Ecto neural progenitor cell (in vitro differentiated cells): ENCODE measurements at regions not wholly inside any gene's neighbourhood (a gene's known extent, or its start where the extent isn't known, plus 50 kb on each side); places are given as distances from the start of the nearest gene placed in this dataset.
"Not testable (repeated sequence)": the region's sequence is repeated elsewhere in the genome, so short reads cannot be mapped to it uniquely, and the experiment has no call there.

Experiments
- DNase-seq: peaks from one replicate; pipeline ENCODE4 v3.0.0-alpha.2; 2018; ENCODE audit warnings: low spot score

- no peak for DNase-seq
These were observed 189.6 kb upstream of the MAN1A1 start for GRCh38 chr6:119539066-119539746.

DNA sequence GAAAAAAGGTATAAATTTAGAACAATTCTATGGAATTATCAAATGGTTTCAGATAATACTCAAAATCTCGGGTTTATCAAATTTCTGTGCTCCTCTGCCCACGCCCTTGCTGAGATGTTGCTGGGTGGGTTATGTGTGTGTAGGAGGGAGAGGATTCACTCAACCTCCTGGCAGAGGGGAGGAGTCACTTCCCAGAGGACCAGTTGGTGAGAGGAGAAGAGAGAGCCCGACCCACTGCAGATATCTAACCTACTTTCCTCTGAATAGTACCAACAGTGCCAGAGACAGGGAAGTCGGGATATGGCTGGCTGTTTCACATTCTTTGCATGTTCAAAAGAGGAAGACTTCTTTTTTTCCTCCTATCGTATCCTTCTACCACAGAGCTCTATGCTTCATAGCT is 187.1 kb upstream of the MAN1A1 start:
- no peak for DNase-seq

DNA sequence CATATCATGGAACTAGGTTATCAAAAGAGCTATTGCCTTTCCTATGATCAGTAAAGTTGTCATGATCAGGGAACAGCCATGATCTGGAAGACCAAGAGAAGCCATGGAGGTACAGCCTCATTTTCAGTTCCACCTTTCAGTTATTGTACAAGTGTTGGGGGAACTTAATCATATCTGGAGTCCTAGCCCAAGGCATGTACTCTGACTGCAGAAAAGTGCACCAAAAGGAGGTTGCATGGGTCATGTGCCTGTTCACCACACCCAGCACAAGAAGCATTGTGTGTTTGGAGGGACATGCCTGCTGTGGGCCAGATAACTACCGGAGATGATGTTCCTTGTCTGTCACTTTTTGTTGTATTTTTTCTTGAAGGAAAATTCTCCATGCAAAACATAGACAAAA is 185.8 kb upstream of the MAN1A1 start:
- no peak for DNase-seq

DNA sequence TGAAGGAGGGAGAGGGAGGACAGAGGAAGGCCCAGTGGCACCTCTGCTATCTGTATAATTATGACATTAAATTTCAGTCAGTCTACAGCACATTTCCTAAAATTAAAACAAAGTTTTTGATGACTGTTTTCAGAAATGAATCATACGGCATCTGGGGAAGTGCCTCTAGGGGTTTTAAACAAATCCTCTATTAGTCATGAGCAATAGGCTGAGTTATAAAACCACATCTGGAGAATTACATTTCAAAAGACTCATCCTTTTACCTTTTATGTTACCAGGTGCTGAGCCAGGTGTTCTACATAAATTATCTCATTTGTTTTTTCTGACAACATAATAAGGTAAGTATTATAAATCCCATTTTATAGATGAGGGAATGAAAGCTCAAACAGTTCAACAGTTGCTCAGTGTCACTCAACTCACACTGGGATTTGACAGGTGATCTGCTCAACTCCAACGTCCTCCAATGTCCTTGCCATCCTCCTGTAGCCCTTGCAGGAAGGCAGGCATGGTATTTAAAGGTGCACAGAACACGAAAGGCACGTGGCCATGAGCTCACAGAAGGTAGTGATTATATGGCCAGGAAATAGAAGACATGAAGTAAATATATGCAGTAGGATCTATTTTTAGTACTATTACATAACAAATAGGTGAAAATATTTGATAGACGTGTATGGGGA is 184.2 kb upstream of the MAN1A1 start:
- DNase-seq: no peak

- no peak for DNase-seq
These were observed 177.6 kb upstream of the MAN1A1 start for GRCh38 chr6:119527231-119527578.

- DNase-seq: no peak
These were observed 177.1 kb upstream of the MAN1A1 start for GRCh38 chr6:119526561-119527230.

- no peak for DNase-seq
These were observed 174.8 kb upstream of the MAN1A1 start for GRCh38 chr6:119524410-119524809.

DNA sequence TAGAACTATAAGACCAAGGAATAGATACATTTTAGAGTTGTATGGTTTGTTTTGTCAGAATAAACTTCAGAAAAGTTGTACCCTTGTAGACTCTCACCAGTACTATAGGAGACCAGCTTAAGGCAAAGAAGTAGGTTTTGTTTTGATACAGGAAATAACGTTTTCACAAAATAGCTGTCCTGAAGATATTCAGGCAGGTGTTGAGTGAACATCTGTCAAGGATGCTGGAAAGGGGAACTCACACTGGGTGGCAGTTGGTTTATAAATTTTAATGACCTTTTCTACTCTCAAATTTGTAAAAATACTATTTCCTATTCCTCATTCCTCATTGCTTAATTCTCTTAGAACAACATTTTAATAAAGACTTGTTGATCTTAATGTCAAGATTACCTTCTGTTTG is 174.0 kb upstream of the MAN1A1 start:
- DNase-seq: no peak

- DNase-seq: no peak
These were observed 171.7 kb upstream of the MAN1A1 start for GRCh38 chr6:119521251-119521650.

GRCh38 chr6:119517428-119517827 is 167.9 kb upstream of the MAN1A1 start:
- DNase-seq: no peak

- no peak for DNase-seq
These were observed 164.8 kb upstream of the MAN1A1 start for GRCh38 chr6:119514345-119514744.

DNA sequence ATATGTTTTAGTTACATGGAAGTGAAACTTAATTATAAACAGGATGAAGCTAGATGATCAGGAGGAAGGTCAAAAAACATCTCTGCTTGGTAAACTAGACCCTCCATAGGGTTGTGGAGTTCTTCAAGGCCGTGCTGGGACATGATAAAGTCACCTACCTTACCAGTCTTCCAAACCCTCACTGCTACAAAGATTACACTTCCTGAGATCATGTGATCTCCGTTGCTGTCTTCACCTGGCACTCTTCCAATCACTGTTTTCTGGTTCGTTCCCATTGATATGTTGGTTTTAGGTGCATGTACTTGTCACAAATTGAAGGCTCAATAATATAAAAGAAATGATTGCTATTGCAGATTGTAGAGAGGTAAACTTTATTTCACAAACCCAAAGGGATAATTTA is 161.5 kb upstream of the MAN1A1 start:
- DNase-seq: no peak

DNA sequence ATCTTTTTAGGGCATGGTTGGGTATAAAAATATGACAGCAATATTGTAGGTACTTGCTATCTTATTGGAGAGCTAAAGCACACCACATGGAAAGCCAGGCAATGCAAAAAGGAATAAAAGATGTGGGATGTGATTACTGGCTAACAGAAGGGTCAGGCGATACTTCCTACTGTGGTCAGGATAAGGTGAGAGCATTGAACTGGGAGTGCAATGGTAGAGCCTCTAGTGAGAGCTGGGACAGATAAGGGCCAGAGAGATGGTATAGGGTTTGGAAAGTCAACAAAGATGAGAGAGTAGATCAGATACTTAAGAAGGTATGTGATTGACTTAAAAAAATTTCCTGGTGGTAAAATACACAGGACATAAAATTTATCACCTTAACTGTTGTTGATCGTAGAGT is 160.7 kb upstream of the MAN1A1 start:
- no peak for DNase-seq

GRCh38 chr6:119506631-119507174 is 157.1 kb upstream of the MAN1A1 start:
- no peak for DNase-seq

DNA sequence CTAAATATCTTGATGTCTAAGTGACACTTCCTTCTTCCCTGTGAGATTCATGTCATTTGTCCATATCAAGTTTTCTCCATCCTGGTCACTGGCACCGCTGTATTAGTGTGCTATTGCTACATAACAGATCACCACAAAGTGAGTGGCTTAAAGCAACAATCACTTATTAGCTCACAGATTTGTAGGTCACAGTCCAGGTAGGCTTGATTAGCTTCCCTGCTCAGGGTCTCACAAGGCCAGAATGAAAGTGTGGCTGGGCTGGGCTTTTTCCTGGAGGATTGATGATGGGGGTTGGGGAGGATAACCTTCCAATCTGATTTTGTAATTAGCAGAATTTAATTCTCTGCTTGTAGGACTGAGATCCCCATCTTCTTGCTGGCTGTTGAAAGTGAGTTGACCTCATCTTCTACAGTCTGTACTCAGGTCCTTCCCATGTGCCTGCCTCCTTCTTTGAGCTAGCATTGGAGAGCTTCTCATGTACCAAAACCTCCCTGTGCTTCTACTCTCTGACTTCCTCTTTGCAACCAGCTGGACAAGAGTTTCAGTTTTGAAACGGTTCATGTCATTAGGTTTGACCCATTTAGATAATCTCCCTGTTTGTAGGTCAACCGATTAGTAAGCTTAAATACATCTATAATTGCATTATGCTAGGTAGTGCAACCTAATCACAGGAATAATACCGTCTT is 152.4 kb upstream of the MAN1A1 start:
- DNase-seq: no peak

DNA sequence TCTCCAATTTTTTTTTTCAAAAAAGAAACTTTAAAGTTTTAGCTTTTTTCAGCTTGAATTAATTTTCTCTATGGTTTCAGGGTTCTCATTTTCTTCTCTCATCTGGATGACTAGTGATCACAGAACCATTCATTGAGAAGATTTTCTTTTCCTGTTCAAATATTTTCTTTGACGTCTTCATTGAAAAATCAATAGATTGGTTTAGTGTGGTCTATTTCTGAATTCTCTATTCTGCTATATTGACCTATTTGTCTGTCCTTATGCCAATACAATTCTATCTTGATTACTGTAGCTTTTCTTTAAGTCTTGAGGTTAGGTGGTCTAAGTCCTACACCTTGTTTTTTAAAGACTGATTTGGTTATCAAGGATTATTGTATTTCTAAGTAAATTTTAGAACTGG is 150.2 kb upstream of the MAN1A1 start:
- DNase-seq: no peak

- no peak for DNase-seq
These were observed 148.6 kb upstream of the MAN1A1 start for GRCh38 chr6:119497988-119498727.

- DNase-seq: no peak
These were observed 145.7 kb upstream of the MAN1A1 start for GRCh38 chr6:119495230-119495683.

DNA sequence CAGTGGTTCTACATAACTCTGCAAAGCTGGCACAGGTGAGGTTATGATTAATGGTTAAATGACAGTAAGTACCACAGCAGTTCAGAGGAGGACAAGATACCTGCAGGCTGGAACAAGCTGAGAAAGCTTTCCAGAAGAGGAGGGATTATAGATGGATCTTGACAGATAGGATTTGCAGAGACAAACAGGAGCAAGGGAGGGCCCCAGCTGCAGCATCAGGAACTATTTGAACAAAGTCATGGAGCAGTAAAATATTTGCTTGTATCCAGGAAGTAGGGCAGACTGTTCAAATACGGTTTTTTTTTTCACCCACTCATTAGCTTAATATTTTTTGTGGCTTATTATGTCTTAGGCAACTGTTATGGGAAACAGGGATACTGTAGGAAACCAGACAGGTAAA is 144.4 kb upstream of the MAN1A1 start:
- no peak for DNase-seq

DNA sequence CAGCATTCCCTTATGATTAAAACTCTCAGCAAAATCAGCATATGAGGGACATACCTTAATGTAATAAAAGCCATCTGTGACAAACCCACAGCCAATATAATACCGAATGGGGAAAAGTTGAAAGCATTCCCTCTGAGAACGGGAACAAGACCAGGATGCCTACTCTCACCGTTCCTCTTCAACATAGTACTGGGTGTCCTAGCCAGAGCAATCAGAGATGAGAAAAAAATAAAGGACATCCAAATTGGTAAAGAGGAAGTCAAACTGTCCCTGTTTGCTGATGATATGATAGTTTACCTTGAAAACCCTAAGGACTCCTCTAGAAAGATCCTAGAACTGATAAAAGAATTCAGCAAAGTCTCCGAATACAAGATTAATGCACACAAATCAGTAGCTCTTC is 141.6 kb upstream of the MAN1A1 start:
- DNase-seq: not testable (repeated sequence)

DNA sequence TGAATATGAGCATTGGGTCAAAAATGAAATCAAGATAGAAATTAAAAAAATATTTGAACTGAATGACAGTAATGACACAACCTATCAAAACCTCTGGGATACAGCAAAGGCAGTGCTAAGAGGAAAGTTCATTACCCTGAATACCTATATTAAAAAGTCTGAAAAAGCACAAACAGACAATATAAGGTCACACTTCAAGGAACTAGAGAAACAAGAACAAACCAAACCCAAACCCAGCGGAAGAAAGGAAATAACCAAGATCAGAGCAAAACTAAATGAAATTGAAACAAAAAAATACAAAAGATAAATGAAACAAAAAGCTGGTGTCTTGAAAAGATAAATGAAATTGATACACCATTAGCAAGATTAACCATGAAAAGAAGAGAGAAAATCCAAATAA is 140.5 kb upstream of the MAN1A1 start:
- not testable (repeated sequence) for DNase-seq

GRCh38 chr6:119484598-119484997 is 135.0 kb upstream of the MAN1A1 start:
- DNase-seq: peak; percentile 41
